ENCODE measurements at regions not wholly inside any gene's neighbourhood (a gene's known extent, or its start where the extent isn't known, plus 50 kb on each side); places are given as distances from the start of the nearest gene placed in this dataset.

GRCh38 chr1:185483664-185484450 lies 166.8 kb upstream of the IVNS1ABP start:
- H4K20me1 ChIP-seq (ENCODE audit: insufficient read depth), result no peaks in the 10 kb centered on the region
- H2AFZ ChIP-seq (ENCODE audit: low read depth), result peak overlapping the region; percentile 35; the same call in 1 of the 2 replicates
- H3K4me1 ChIP-seq (ENCODE audit: low read depth, poor library complexity, severe bottlenecking), result peaks cover 14% of the 10 kb centered on the region
- no peak for TF ChIP-seq CTCF (conservative IDR thresholded peaks at IDR 0.05; ENCODE audit: low read depth, low read length)
- H3K4me2 ChIP-seq, result peak overlapping the region; percentile 12; the same call in 1 of the 2 replicates
- no peak overlapping the region for H3K4me3 ChIP-seq (IDR thresholded peaks at IDR 0.05; ENCODE audit: insufficient read depth, low read depth, low read length)
- peak overlapping the region; percentile 16; the same call in 1 of the 2 replicates for H3K27ac ChIP-seq
- H3K27me3 ChIP-seq (ENCODE audit: insufficient read depth, low read depth), result no peaks in the 10 kb centered on the region
- H3K36me3 ChIP-seq (ENCODE audit: insufficient read depth), result no peaks in the 10 kb centered on the region
- no peak overlapping the region for H3K9ac ChIP-seq
- no peaks in the 10 kb centered on the region for H3K79me2 ChIP-seq (ENCODE audit: insufficient read depth, low read depth)

GRCh38 chr1:185483217-185483616 lies 166.2 kb upstream of the IVNS1ABP start:
- no peak for TF ChIP-seq CTCF (conservative IDR thresholded peaks at IDR 0.05; ENCODE audit: low read depth, low read length)
- no peak overlapping the region for H3K27ac ChIP-seq
- no peak overlapping the region for H3K4me2 ChIP-seq
- 0 out of 2 replicates have a peak overlapping the region, but pooled peaks have one; percentile 35 for H2AFZ ChIP-seq (ENCODE audit: low read depth)
- H3K79me2 ChIP-seq (ENCODE audit: insufficient read depth, low read depth), result no peaks in the 10 kb centered on the region
- H4K20me1 ChIP-seq (ENCODE audit: insufficient read depth), result no peaks in the 10 kb centered on the region
- H3K9ac ChIP-seq, result no peak overlapping the region
- H3K4me1 ChIP-seq (ENCODE audit: low read depth, poor library complexity, severe bottlenecking), result peaks cover 14% of the 10 kb centered on the region
- no peak overlapping the region for H3K4me3 ChIP-seq (IDR thresholded peaks at IDR 0.05; ENCODE audit: insufficient read depth, low read depth, low read length)
- H3K27me3 ChIP-seq (ENCODE audit: insufficient read depth, low read depth), result no peaks in the 10 kb centered on the region
- no peaks in the 10 kb centered on the region for H3K36me3 ChIP-seq (ENCODE audit: insufficient read depth)

GRCh38 chr1:185480545-185480944 lies 163.5 kb upstream of the IVNS1ABP start:
- Histone ChIP-seq H3K79me2 (ENCODE audit: insufficient read depth, low read depth) (no peaks in the 10 kb centered on the region), H3K36me3 (ENCODE audit: insufficient read depth) (no peaks in the 10 kb centered on the region), H3K27ac (no peak overlapping the region), H3K27me3 (ENCODE audit: insufficient read depth, low read depth) (no peaks in the 10 kb centered on the region), H3K4me2 (no peak overlapping the region), H3K9ac (no peak overlapping the region), H3K4me1 (ENCODE audit: low read depth, poor library complexity, severe bottlenecking) (peaks cover 14% of the 10 kb centered on the region), H2AFZ (ENCODE audit: low read depth) (no peak overlapping the region), H4K20me1 (ENCODE audit: insufficient read depth) (no peaks in the 10 kb centered on the region), H3K4me3 (IDR thresholded peaks at IDR 0.05; ENCODE audit: insufficient read depth, low read depth, low read length) (no peak overlapping the region)
- TF ChIP-seq CTCF (conservative IDR thresholded peaks at IDR 0.05; ENCODE audit: low read depth, low read length), result no peak

GRCh38 chr1:185479796-185480195 lies 162.8 kb upstream of the IVNS1ABP start:
- no peaks in the 10 kb centered on the region for H3K79me2 ChIP-seq (ENCODE audit: insufficient read depth, low read depth)
- H4K20me1 ChIP-seq (ENCODE audit: insufficient read depth), result no peaks in the 10 kb centered on the region
- H3K9ac ChIP-seq, result no peak overlapping the region
- no peak for TF ChIP-seq CTCF (conservative IDR thresholded peaks at IDR 0.05; ENCODE audit: low read depth, low read length)
- H3K27me3 ChIP-seq (ENCODE audit: insufficient read depth, low read depth), result no peaks in the 10 kb centered on the region
- H3K27ac ChIP-seq, result no peak overlapping the region
- H3K4me2 ChIP-seq, result no peak overlapping the region
- no peak overlapping the region for H3K4me3 ChIP-seq (IDR thresholded peaks at IDR 0.05; ENCODE audit: insufficient read depth, low read depth, low read length)
- no peaks in the 10 kb centered on the region for H3K36me3 ChIP-seq (ENCODE audit: insufficient read depth)
- no peak overlapping the region for H2AFZ ChIP-seq (ENCODE audit: low read depth)
- H3K4me1 ChIP-seq (ENCODE audit: low read depth, poor library complexity, severe bottlenecking), result peaks cover 14% of the 10 kb centered on the region
